ENCODE measurements at regions not wholly inside any gene's neighbourhood (a gene's known extent, or its start where the extent isn't known, plus 50 kb on each side); places are given as distances from the start of the nearest gene placed in this dataset.

DNA sequence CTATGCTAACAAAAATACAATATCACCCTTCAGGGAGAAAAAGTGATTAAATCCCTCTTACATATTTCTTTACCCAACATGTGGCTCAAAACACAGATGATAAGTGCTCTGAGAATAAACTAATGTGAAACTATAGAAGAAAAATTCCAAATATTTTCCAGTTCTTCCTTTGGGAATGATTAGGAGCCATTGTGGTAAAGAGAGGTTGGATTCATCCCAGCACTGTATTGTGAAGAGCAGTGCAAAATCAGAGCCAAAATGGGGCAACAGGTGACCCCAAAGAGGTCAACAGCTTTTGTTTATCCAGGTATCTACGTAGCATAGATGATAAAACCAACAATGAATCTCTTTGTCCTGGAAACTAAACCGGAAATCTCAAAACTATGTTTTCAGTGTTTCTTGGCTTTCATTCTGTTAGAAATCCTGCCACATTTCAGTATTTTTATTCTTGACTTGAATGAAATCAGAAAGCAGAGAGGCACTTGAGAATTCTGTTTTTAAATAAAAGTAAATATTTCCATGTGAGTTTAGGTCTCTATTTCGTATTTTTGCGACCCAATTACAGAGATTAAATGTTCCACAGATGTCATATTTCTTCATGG is 120.4 kb upstream of the FST start:
- Histone ChIP-seq H3K4me1 (ENCODE audit: insufficient read depth, low read length) (peaks cover 76% of the 10 kb centered on the region), H3K27me3 (ENCODE audit: insufficient read depth, low read length) (no peaks in the 10 kb centered on the region), H4K20me1 (ENCODE audit: insufficient read depth, low read length) (no peaks in the 10 kb centered on the region), H3K4me2 (ENCODE audit: insufficient read depth, low read length) (peak overlapping the region; percentile 33), H2AFZ (ENCODE audit: low read length) (no peak overlapping the region), H3K9me3 (ENCODE audit: low read depth, low read length) (no peaks in the 10 kb centered on the region), H3K4me3 (ENCODE audit: insufficient read depth, low read length) (no peak overlapping the region), H3K27ac (ENCODE audit: low read depth, low read length) (peak overlapping the region; percentile 90), H3K79me2 (ENCODE audit: insufficient read depth, low read length) (no peaks in the 10 kb centered on the region), H3K36me3 (ENCODE audit: insufficient read depth, low read length) (no peaks in the 10 kb centered on the region)
- DNase-seq (ENCODE audit: insufficient read length, low spot score, missing footprints) = no peak
- TF ChIP-seq, protein P1, sequence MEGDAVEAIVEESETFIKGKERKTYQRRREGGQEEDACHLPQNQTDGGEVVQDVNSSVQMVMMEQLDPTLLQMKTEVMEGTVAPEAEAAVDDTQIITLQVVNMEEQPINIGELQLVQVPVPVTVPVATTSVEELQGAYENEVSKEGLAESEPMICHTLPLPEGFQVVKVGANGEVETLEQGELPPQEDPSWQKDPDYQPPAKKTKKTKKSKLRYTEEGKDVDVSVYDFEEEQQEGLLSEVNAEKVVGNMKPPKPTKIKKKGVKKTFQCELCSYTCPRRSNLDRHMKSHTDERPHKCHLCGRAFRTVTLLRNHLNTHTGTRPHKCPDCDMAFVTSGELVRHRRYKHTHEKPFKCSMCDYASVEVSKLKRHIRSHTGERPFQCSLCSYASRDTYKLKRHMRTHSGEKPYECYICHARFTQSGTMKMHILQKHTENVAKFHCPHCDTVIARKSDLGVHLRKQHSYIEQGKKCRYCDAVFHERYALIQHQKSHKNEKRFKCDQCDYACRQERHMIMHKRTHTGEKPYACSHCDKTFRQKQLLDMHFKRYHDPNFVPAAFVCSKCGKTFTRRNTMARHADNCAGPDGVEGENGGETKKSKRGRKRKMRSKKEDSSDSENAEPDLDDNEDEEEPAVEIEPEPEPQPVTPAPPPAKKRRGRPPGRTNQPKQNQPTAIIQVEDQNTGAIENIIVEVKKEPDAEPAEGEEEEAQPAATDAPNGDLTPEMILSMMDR (IDR thresholded peaks at IDR 0.05; ENCODE audit: extremely low read depth, low read depth, low read length) = no peak

DNA sequence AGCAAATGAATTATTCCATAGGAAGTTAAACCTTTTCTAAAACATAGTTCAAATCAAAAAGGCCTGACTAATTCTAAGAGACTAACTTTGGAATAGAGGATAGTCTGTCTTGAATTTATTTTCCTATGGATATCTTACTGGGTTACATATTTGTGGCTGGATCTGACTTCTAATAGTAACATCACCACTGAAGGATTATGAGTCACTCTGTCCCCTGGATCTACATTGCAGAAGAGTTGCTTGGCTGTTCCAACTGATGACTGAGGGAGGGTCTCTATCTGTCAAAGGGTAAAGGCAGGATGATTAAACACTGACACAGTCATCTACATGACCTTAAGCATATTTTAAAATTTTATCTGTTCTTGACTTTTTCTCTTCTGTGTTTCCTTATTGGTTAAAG is 119.6 kb upstream of the FST start:
- TF ChIP-seq, protein P1 (IDR thresholded peaks at IDR 0.05; ENCODE audit: extremely low read depth, low read depth, low read length) = no peak
- Histone ChIP-seq H4K20me1 (ENCODE audit: insufficient read depth, low read length) (no peaks in the 10 kb centered on the region), H3K4me3 (ENCODE audit: insufficient read depth, low read length) (no peak overlapping the region), H3K4me1 (ENCODE audit: insufficient read depth, low read length) (peaks cover 74% of the 10 kb centered on the region), H3K36me3 (ENCODE audit: insufficient read depth, low read length) (no peaks in the 10 kb centered on the region), H3K9me3 (ENCODE audit: low read depth, low read length) (no peaks in the 10 kb centered on the region), H3K4me2 (ENCODE audit: insufficient read depth, low read length) (peak overlapping the region; percentile 33), H3K27ac (ENCODE audit: low read depth, low read length) (peak overlapping the region; percentile 90), H2AFZ (ENCODE audit: low read length) (no peak overlapping the region), H3K27me3 (ENCODE audit: insufficient read depth, low read length) (no peaks in the 10 kb centered on the region), H3K79me2 (ENCODE audit: insufficient read depth, low read length) (no peaks in the 10 kb centered on the region)
- no peak for DNase-seq (ENCODE audit: insufficient read length, low spot score, missing footprints)

DNA sequence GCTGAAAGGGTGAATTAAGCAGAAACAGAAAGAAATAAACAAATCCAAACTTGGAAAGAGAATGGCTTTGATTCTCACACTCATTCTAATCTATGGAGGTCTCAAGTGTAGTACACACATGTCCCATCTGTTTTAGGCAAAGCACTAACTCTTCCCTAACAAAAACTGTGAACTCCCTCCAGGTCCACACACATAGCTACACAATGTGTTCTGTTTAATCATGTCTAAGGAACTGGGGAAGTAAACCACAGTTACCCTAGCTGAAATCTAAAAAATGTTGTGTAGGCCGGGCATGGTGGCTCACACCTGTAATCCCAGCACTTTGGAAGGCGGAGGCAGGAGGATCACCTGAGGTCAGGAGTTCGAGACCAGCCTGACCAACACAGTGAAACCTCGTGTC is 118.7 kb upstream of the FST start:
- no peaks in the 10 kb centered on the region for H3K36me3 ChIP-seq (ENCODE audit: insufficient read depth, low read length)
- no peaks in the 10 kb centered on the region for H3K27me3 ChIP-seq (ENCODE audit: insufficient read depth, low read length)
- no peaks in the 10 kb centered on the region for H3K9me3 ChIP-seq (ENCODE audit: low read depth, low read length)
- H3K4me2 ChIP-seq (ENCODE audit: insufficient read depth, low read length) = no peak overlapping the region
- H3K4me1 ChIP-seq (ENCODE audit: insufficient read depth, low read length) = peaks cover 69% of the 10 kb centered on the region
- no peak for DNase-seq (ENCODE audit: insufficient read length, low spot score, missing footprints)
- H3K4me3 ChIP-seq (ENCODE audit: insufficient read depth, low read length) = no peak overlapping the region
- TF ChIP-seq, protein P1 (IDR thresholded peaks at IDR 0.05; ENCODE audit: extremely low read depth, low read depth, low read length) = no peak
- no peaks in the 10 kb centered on the region for H3K79me2 ChIP-seq (ENCODE audit: insufficient read depth, low read length)
- no peak overlapping the region for H2AFZ ChIP-seq (ENCODE audit: low read length)
- no peaks in the 10 kb centered on the region for H4K20me1 ChIP-seq (ENCODE audit: insufficient read depth, low read length)
- H3K27ac ChIP-seq (ENCODE audit: low read depth, low read length) = peak overlapping the region; percentile 90

DNA sequence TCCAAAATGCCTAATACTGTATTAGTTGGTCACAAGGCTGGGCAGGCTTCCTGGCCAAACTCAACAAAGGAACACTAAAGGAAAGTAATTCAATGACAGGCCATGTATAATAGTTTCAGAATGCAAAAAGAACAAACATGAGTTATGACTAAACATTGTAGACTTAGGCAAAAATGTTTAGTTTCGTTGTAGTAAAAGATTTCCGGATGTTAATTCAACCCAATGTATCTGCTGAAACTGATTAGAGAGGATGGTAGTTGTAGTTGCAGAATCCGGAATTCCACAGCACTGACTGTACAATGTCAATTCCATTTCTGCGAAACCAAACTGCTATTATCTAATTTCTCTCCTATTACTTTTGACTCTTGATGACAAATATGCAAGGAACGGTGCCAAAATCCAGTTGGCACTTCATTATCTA is 117.9 kb upstream of the FST start:
- TF ChIP-seq, protein P1 (IDR thresholded peaks at IDR 0.05; ENCODE audit: extremely low read depth, low read depth, low read length) = no peak
- Histone ChIP-seq H4K20me1 (ENCODE audit: insufficient read depth, low read length) (no peaks in the 10 kb centered on the region), H3K4me1 (ENCODE audit: insufficient read depth, low read length) (peaks cover 69% of the 10 kb centered on the region), H3K9me3 (ENCODE audit: low read depth, low read length) (no peaks in the 10 kb centered on the region), H3K27me3 (ENCODE audit: insufficient read depth, low read length) (no peaks in the 10 kb centered on the region), H3K4me3 (ENCODE audit: insufficient read depth, low read length) (no peak overlapping the region), H3K36me3 (ENCODE audit: insufficient read depth, low read length) (no peaks in the 10 kb centered on the region), H3K79me2 (ENCODE audit: insufficient read depth, low read length) (no peaks in the 10 kb centered on the region), H2AFZ (ENCODE audit: low read length) (no peak overlapping the region), H3K4me2 (ENCODE audit: insufficient read depth, low read length) (peak overlapping the region; percentile 52), H3K27ac (ENCODE audit: low read depth, low read length) (peak overlapping the region; percentile 90)
- DNase-seq (ENCODE audit: insufficient read length, low spot score, missing footprints) = no peak

All from osteoblast (primary cell).